ENCODE measurements at regions not wholly inside any gene's neighbourhood (a gene's known extent, or its start where the extent isn't known, plus 50 kb on each side); places are given as distances from the start of the nearest gene placed in this dataset.

GRCh38 chr3:153528473-153528872 is 366.4 kb downstream of the RAP2B start:
- TF ChIP-seq CTCF (conservative IDR thresholded peaks at IDR 0.05; ENCODE audit: low read length) (no peak), EZH2phosphoT487 (IDR thresholded peaks at IDR 0.05; ENCODE audit: borderline replicate concordance, low read depth, low read length) (no peak)
